ENCODE measurements at regions not wholly inside any gene's neighbourhood (a gene's known extent, or its start where the extent isn't known, plus 50 kb on each side); places are given as distances from the start of the nearest gene placed in this dataset.
A peak's percentile ranks its signal among the peaks of the same experiment; 100 is the strongest.

GRCh38 chr4:26806331-26806730 is 54.3 kb upstream of the STIM2 start:
- H3K27ac ChIP-seq (ENCODE audit: low read depth, low read length), result no peak overlapping the region
- peaks cover 0 to 4% of the 10 kb centered on the region in 2 donors for H3K27me3 Mint-ChIP-seq
- peaks cover under 1% of the 10 kb centered on the region for H3K4me1 ChIP-seq (ENCODE audit: insufficient read depth, low read length)
- H3K36me3 Mint-ChIP-seq, result peaks cover 0 to 5% (median 3%) of the 10 kb centered on the region in 3 donors
- no peaks in the 10 kb centered on the region for H3K36me3 ChIP-seq (ENCODE audit: insufficient read depth, low read length)
- no peak overlapping the region for H3K4me3 ChIP-seq (ENCODE audit: low read length)
- H3K27me3 ChIP-seq (ENCODE audit: insufficient read depth, low read length, poor library complexity, severe bottlenecking), result no peaks in the 10 kb centered on the region
- ChIA-PET CTCF (no interaction called here), POLR2A (no interaction called here)
- DNase-seq, result no peak
- H3K9me3 ChIP-seq (ENCODE audit: low read length), result no peaks in the 10 kb centered on the region
- peaks cover 0 to 4% (median 0%) of the 10 kb centered on the region in 5 donors for H3K9me3 Mint-ChIP-seq
- peaks cover 4 to 5% (median 5%) of the 10 kb centered on the region in 3 donors for H3K4me1 Mint-ChIP-seq
- H3K4me3 Mint-ChIP-seq, result no peak overlapping the region
- H3K27ac Mint-ChIP-seq, result peak overlapping the region in 2 of 8 donors; percentile 70 to 75

- Mint-ChIP-seq H3K4me3 (no peak overlapping the region), H3K9me3 (peaks cover 0 to 4% (median 2%) of the 10 kb centered on the region in 5 donors), H3K36me3 (peaks cover 0 to 6% (median 3%) of the 10 kb centered on the region in 3 donors), H3K4me1 (peaks cover 14 to 15% (median 15%) of the 10 kb centered on the region in 3 donors), H3K27me3 (peaks cover 0 to 4% of the 10 kb centered on the region in 2 donors), H3K27ac (no peak overlapping the region)
- no peak for DNase-seq
- POLR2A ChIA-PET, result no interaction called here
- Histone ChIP-seq H3K4me1 (ENCODE audit: insufficient read depth, low read length) (peaks cover 11% of the 10 kb centered on the region), H3K36me3 (ENCODE audit: insufficient read depth, low read length) (no peaks in the 10 kb centered on the region), H3K27me3 (ENCODE audit: insufficient read depth, low read length, poor library complexity, severe bottlenecking) (no peaks in the 10 kb centered on the region), H3K4me3 (ENCODE audit: low read length) (no peak overlapping the region), H3K9me3 (ENCODE audit: low read length) (no peaks in the 10 kb centered on the region), H3K27ac (ENCODE audit: low read depth, low read length) (no peak overlapping the region)
- CTCF ChIA-PET, result no interaction called here
Observed at GRCh38 chr4:26807330-26807729, 53.3 kb upstream of the STIM2 start.

- H3K27ac ChIP-seq (ENCODE audit: low read depth, low read length), result no peak overlapping the region
- H3K27me3 ChIP-seq (ENCODE audit: insufficient read depth, low read length, poor library complexity, severe bottlenecking), result no peaks in the 10 kb centered on the region
- POLR2A ChIA-PET, result no interaction called here
Observed at GRCh38 chr4:26809811-26810210, 50.8 kb upstream of the STIM2 start.

More at GRCh38 chr4:26809811-26810210, 50.8 kb upstream of the STIM2 start:
- Mint-ChIP-seq H3K9me3 (peaks cover 0 to 4% (median 2%) of the 10 kb centered on the region in 5 donors), H3K27me3 (peaks cover 0 to 4% of the 10 kb centered on the region in 2 donors), H3K4me1 (peaks cover 17 to 21% (median 20%) of the 10 kb centered on the region in 3 donors), H3K36me3 (peaks cover 0 to 10% (median 3%) of the 10 kb centered on the region in 3 donors), H3K27ac (no peak overlapping the region), H3K4me3 (no peak overlapping the region)
- CTCF ChIA-PET, result no interaction called here
- H3K9me3 ChIP-seq (ENCODE audit: low read length), result no peaks in the 10 kb centered on the region
- no peak overlapping the region for H3K4me3 ChIP-seq (ENCODE audit: low read length)
- peaks cover 12% of the 10 kb centered on the region for H3K4me1 ChIP-seq (ENCODE audit: insufficient read depth, low read length)
- DNase-seq, result no peak
- no peaks in the 10 kb centered on the region for H3K36me3 ChIP-seq (ENCODE audit: insufficient read depth, low read length)

Measured in CD8-positive, alpha-beta memory T cell (primary cell).